ENCODE measurements at regions not wholly inside any gene's neighbourhood (a gene's known extent, or its start where the extent isn't known, plus 50 kb on each side); places are given as distances from the start of the nearest gene placed in this dataset.

DNA sequence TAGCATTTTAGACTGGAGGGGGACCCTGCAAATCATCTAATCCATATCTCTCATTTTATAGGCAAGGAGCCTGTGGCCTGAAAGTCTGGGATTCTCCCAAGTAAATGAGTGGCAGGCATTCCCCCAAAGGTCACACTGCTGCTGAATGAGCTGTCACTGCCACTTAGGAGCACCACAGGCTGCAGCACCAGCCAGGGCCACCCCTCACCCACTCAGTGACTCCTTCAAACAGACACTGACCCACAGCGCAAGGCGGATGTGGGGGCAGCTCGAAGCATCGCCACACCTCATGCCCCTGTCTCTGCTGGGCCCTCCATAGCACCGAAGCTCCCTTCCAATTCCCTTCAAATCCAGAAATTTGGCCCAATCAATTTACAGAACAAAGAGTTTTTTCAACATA, 119.9 kb upstream of the ARID1B start:
- TF ChIP-seq, protein P1, sequence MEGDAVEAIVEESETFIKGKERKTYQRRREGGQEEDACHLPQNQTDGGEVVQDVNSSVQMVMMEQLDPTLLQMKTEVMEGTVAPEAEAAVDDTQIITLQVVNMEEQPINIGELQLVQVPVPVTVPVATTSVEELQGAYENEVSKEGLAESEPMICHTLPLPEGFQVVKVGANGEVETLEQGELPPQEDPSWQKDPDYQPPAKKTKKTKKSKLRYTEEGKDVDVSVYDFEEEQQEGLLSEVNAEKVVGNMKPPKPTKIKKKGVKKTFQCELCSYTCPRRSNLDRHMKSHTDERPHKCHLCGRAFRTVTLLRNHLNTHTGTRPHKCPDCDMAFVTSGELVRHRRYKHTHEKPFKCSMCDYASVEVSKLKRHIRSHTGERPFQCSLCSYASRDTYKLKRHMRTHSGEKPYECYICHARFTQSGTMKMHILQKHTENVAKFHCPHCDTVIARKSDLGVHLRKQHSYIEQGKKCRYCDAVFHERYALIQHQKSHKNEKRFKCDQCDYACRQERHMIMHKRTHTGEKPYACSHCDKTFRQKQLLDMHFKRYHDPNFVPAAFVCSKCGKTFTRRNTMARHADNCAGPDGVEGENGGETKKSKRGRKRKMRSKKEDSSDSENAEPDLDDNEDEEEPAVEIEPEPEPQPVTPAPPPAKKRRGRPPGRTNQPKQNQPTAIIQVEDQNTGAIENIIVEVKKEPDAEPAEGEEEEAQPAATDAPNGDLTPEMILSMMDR (IDR thresholded peaks at IDR 0.05; ENCODE audit: low read depth, low read length), result no peak
- H3K9me3 ChIP-seq, result no peaks in the 10 kb centered on the region
- no peak overlapping the region for H3K4me3 ChIP-seq (ENCODE audit: low read depth, low read length)
- DNase-seq, result no peak
- no peaks in the 10 kb centered on the region for H3K27me3 ChIP-seq
- H3K36me3 ChIP-seq, result no peaks in the 10 kb centered on the region
- no peaks in the 10 kb centered on the region; the same call in 1 of the 2 replicates for H3K4me1 ChIP-seq

DNA sequence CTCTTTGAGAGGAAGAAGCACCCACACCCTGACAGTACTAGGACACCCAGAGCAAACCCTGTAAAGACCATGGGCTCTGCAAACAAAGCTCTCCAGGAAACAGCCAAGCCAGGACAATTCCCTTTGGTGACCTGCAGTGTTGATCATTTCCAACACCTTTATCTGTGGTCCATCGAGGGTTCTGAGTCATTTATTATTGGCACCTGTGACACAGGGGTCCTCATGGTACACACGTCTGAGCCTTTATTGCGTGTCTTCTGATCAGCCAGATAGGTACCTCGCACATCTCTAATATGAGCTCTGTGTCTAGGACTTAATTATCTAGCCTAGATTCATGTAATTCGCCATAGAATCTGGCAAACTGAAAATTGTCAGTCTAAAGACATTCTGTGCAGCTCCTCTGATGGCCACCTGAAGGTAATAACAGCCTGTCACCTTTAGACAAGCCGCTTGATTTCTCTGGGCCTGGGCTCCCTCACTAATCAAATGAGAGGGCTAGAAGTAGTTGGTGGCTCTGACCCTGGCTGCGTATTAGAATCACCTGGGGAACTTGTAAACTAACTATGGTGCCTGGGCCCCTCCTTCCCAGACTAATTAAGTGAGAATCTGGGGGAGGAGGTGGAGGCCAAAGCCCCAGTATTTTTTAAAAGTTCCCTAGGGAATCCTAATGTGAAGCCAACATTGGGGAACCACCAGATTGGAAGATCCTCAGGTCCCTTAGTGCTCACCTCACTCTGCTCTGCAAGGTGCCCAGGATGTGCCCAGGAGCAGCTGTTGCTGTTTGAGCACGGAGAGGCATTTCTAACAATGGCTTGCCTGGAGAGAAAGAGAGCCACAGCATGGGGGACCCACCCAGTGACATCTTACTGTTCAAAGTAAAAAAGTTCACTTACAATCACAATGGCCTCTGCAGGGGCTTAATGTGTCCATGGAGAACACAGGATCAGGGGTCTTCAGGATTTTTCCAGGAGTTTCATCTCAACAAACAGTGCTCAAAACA, 122.0 kb upstream of the ARID1B start:
- H3K9me3 ChIP-seq, result no peaks in the 10 kb centered on the region
- no peak overlapping the region for H3K4me3 ChIP-seq (ENCODE audit: low read depth, low read length)
- no peaks in the 10 kb centered on the region for H3K27me3 ChIP-seq
- H3K4me1 ChIP-seq, result no peaks in the 10 kb centered on the region; the same call in none of the 2 replicates
- no peaks in the 10 kb centered on the region for H3K36me3 ChIP-seq
- DNase-seq, result no peak
- TF ChIP-seq, protein P1 (IDR thresholded peaks at IDR 0.05; ENCODE audit: low read depth, low read length), result no peak

DNA sequence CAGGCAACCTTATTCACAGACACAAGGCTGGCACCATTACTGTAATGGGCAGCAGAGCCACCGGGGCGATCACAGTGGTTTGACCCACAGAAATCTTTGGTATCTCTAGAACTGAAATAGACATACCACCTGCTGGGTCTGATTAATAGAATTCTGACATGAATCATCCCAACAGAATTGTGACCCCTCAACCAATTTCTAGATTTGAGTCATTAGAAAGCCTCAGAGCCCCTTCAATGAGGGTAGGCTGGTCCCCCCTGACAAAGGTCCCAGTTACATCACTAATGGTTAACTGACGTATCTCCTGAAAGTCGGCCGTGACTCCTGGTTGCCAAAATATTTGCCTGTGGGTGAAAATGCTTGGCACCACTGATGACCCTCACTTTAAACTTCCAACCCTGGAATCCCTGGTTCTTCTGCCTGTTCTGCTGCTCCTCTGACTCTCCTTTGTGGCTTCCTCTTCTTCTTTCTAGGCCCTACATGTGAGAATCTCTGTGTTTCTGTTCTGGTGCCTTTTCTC, 124.9 kb upstream of the ARID1B start:
- TF ChIP-seq, protein P1 (IDR thresholded peaks at IDR 0.05; ENCODE audit: low read depth, low read length), result no peak
- Histone ChIP-seq H3K36me3 (no peaks in the 10 kb centered on the region), H3K4me3 (ENCODE audit: low read depth, low read length) (no peak overlapping the region), H3K4me1 (peaks cover 2% of the 10 kb centered on the region), H3K9me3 (no peaks in the 10 kb centered on the region), H3K27me3 (no peaks in the 10 kb centered on the region)
- no peak for DNase-seq

DNA sequence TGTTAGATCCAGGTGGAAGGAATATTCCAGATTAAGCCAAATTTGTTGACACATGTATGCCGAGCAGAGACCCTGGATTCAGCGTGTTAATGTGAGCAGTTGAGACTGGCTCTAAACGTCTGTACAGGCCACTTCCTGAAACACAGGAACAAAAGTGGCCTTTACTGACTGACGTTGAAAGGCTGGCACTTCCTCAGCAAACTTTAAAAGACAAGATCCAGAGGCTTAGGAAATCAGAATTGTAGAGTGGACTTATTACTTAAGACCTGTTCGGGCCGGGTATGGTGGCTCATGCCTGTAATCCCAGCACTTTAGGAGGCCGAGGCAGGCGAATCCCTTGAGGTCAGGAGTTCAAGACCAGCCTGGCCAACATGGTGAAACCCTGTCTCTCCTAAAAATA, 125.7 kb upstream of the ARID1B start:
- Histone ChIP-seq H3K4me3 (ENCODE audit: low read depth, low read length) (no peak overlapping the region), H3K4me1 (peaks cover 2% of the 10 kb centered on the region), H3K36me3 (no peaks in the 10 kb centered on the region), H3K9me3 (no peaks in the 10 kb centered on the region), H3K27me3 (no peaks in the 10 kb centered on the region)
- TF ChIP-seq, protein P1 (IDR thresholded peaks at IDR 0.05; ENCODE audit: low read depth, low read length), result no peak
- no peak for DNase-seq

DNA sequence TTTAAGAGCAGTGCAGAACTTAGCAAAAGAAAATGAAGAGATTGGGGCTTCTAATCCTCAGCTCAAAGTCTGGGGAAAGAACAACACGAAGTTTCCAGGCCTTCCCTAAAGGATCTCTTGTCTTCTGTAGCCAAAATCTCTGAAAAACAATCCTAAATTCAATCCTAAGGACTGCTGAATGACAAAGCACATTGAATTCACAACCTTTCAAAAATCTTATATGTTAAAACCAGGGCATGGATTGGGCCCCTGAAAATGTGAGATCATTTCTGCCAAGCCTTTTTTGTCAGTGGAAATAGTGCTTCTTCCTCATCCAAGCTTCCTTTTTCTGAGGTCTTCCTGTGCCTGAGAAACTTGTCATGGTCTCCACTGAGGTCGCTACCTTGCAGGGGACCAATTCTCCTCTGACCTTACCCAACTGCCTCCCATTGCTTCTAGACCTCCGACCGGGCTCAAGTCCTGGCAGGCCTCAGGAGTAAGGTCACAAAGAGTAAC, 126.2 kb upstream of the ARID1B start:
- Histone ChIP-seq H3K36me3 (no peaks in the 10 kb centered on the region), H3K27me3 (no peaks in the 10 kb centered on the region), H3K9me3 (no peaks in the 10 kb centered on the region), H3K4me1 (peaks cover 2% of the 10 kb centered on the region), H3K4me3 (ENCODE audit: low read depth, low read length) (no peak overlapping the region)
- TF ChIP-seq, protein P1 (IDR thresholded peaks at IDR 0.05; ENCODE audit: low read depth, low read length), result no peak
- no peak for DNase-seq

DNA sequence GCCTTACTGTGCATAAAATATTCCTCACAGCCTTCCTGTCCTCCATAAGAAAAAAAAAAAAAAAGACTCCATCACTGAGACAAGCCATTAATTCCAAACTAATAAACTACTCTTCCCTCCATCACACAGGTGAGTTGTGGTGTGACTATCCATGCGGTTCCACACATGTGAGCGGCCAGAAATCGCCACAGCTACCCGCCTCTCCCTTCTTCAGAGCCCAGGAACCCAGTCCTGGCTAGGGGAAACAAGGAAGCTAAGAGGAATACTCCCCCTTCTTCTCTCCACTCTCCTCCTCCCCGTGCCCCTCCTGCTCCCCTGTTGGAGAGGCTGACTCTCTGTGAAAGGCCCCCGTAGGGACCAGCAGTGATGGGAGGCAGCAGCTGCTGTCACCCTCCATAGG, 128.6 kb upstream of the ARID1B start:
- peaks cover 2% of the 10 kb centered on the region for H3K4me1 ChIP-seq
- no peak for DNase-seq
- no peaks in the 10 kb centered on the region for H3K36me3 ChIP-seq
- TF ChIP-seq, protein P1 (IDR thresholded peaks at IDR 0.05; ENCODE audit: low read depth, low read length), result no peak
- H3K9me3 ChIP-seq, result no peaks in the 10 kb centered on the region
- no peaks in the 10 kb centered on the region for H3K27me3 ChIP-seq
- H3K4me3 ChIP-seq (ENCODE audit: low read depth, low read length), result no peak overlapping the region

Data from BE2C (cell line).